ENCODE measurements at regions not wholly inside any gene's neighbourhood (a gene's known extent, or its start where the extent isn't known, plus 50 kb on each side); places are given as distances from the start of the nearest gene placed in this dataset.

GRCh38 chr4:95599777-95600400 is 51.1 kb upstream of the UNC5C start (continued):
- TF ChIP-seq POLR2AphosphoS2 (IDR thresholded peaks at IDR 0.05; ENCODE audit: low read depth, low read length), result no peak

Data from GM12878 (cell line).